Skeletal muscle tissue (tissue), 3 donors: ENCODE measurements at regions not wholly inside any gene's neighbourhood (a gene's known extent, or its start where the extent isn't known, plus 50 kb on each side); places are given as distances from the start of the nearest gene placed in this dataset.

Experiments
- H3K27ac ChIP-seq: one replicate; pipeline ENCODE4 v1.7.0; 2013; ENCODE audit warnings: mild to moderate bottlenecking, low read depth, low read length, inconsistent platforms
- H3K27me3 ChIP-seq, 3 donors: one replicate each; pipeline ENCODE4 v1.7.0; 2013; ENCODE audit warnings: low read length in 3 of 3; ENCODE audit not compliant: control insufficient read depth in 3 of 3, insufficient read depth in 3 of 3
- H3K36me3 ChIP-seq, 3 donors: one replicate each; pipeline ENCODE4 v1.7.0; 2013; ENCODE audit warnings: low read length in 3 of 3; ENCODE audit not compliant: control insufficient read depth in 3 of 3, insufficient read depth in 3 of 3
- H3K4me1 ChIP-seq, 3 donors: one replicate each; pipeline ENCODE4 v1.7.0; 2013; ENCODE audit warnings: low read length in 3 of 3, mild to moderate bottlenecking in 3 of 3; ENCODE audit not compliant: control insufficient read depth in 3 of 3, insufficient read depth in 3 of 3
- H3K4me3 ChIP-seq, 3 donors: one replicate each; pipeline ENCODE4 v1.7.0; 2013; ENCODE audit warnings: low read length in 3 of 3
- H3K9ac ChIP-seq, 3 donors: one replicate each; pipeline ENCODE4 v1.7.0; 2013; ENCODE audit warnings: low read length in 3 of 3, mild to moderate bottlenecking in 3 of 3, moderate library complexity in 2 of 3, low read depth in 1 of 3
- H3K9me3 ChIP-seq, 3 donors: one replicate each; pipeline ENCODE4 v1.7.0; 2013; ENCODE audit warnings: low read length in 3 of 3; ENCODE audit not compliant: control insufficient read depth in 3 of 3
- donor health status: Osteomylitis.

GRCh38 chr4:33031328-33031727 lies 2311.2 kb downstream of the PCDH7 start:
- H3K4me1 ChIP-seq: no peaks in the 10 kb centered on the region
- H3K9ac ChIP-seq: no peak overlapping the region
- no peaks in the 10 kb centered on the region for H3K36me3 ChIP-seq
- no peaks in the 10 kb centered on the region for H3K9me3 ChIP-seq
- H3K4me3 ChIP-seq: no peak overlapping the region
- no peak overlapping the region for H3K27ac ChIP-seq
- no peaks in the 10 kb centered on the region for H3K27me3 ChIP-seq

GRCh38 chr4:33037464-33037863 lies 2317.3 kb downstream of the PCDH7 start:
- no peak overlapping the region for H3K27ac ChIP-seq
- no peaks in the 10 kb centered on the region for H3K9me3 ChIP-seq
- no peak overlapping the region for H3K4me3 ChIP-seq
- no peaks in the 10 kb centered on the region for H3K36me3 ChIP-seq
- no peak overlapping the region for H3K9ac ChIP-seq
- no peaks in the 10 kb centered on the region for H3K4me1 ChIP-seq
- no peaks in the 10 kb centered on the region for H3K27me3 ChIP-seq

GRCh38 chr4:33045334-33045733 lies 2325.2 kb downstream of the PCDH7 start:
- no peaks in the 10 kb centered on the region for H3K4me1 ChIP-seq

GRCh38 chr4:33052241-33052640 lies 2332.1 kb downstream of the PCDH7 start:
- Histone ChIP-seq H3K4me1 (no peaks in the 10 kb centered on the region), H3K27ac (no peak overlapping the region), H3K4me3 (no peak overlapping the region), H3K36me3 (no peaks in the 10 kb centered on the region), H3K9me3 (no peaks in the 10 kb centered on the region), H3K9ac (no peak overlapping the region), H3K27me3 (no peaks in the 10 kb centered on the region)

More at GRCh38 chr4:33045334-33045733, 2325.2 kb downstream of the PCDH7 start:
- Histone ChIP-seq H3K27ac (no peak overlapping the region), H3K36me3 (no peaks in the 10 kb centered on the region), H3K9me3 (no peaks in the 10 kb centered on the region), H3K4me3 (no peak overlapping the region), H3K27me3 (no peaks in the 10 kb centered on the region), H3K9ac (no peak overlapping the region)

- Histone ChIP-seq H3K27me3 (no peaks in the 10 kb centered on the region), H3K9ac (no peak overlapping the region), H3K4me3 (no peak overlapping the region), H3K36me3 (no peaks in the 10 kb centered on the region), H3K27ac (no peak overlapping the region), H3K4me1 (no peaks in the 10 kb centered on the region), H3K9me3 (no peaks in the 10 kb centered on the region)
These were observed 2334.0 kb downstream of the PCDH7 start for GRCh38 chr4:33054161-33054560.

- Histone ChIP-seq H3K27ac (no peak overlapping the region), H3K4me3 (no peak overlapping the region), H3K9me3 (no peaks in the 10 kb centered on the region), H3K36me3 (no peaks in the 10 kb centered on the region), H3K4me1 (no peaks in the 10 kb centered on the region), H3K9ac (no peak overlapping the region), H3K27me3 (no peaks in the 10 kb centered on the region)
These were observed 2334.6 kb downstream of the PCDH7 start for GRCh38 chr4:33054656-33055196.

- H3K4me3 ChIP-seq: no peak overlapping the region
These were observed 2337.6 kb downstream of the PCDH7 start for GRCh38 chr4:33057736-33058135.

GRCh38 chr4:33058998-33059397 lies 2338.8 kb downstream of the PCDH7 start:
- Histone ChIP-seq H3K9me3 (no peaks in the 10 kb centered on the region), H3K36me3 (no peaks in the 10 kb centered on the region), H3K27me3 (no peaks in the 10 kb centered on the region), H3K9ac (no peak overlapping the region), H3K27ac (no peak overlapping the region), H3K4me1 (no peaks in the 10 kb centered on the region), H3K4me3 (no peak overlapping the region)

More at GRCh38 chr4:33057736-33058135, 2337.6 kb downstream of the PCDH7 start:
- H3K27me3 ChIP-seq: no peaks in the 10 kb centered on the region
- no peaks in the 10 kb centered on the region for H3K9me3 ChIP-seq
- no peak overlapping the region for H3K9ac ChIP-seq
- no peaks in the 10 kb centered on the region for H3K4me1 ChIP-seq
- no peaks in the 10 kb centered on the region for H3K36me3 ChIP-seq
- H3K27ac ChIP-seq: no peak overlapping the region

- no peak overlapping the region for H3K27ac ChIP-seq
- no peak overlapping the region for H3K9ac ChIP-seq
- H3K4me1 ChIP-seq: no peaks in the 10 kb centered on the region
- H3K27me3 ChIP-seq: no peaks in the 10 kb centered on the region
- H3K9me3 ChIP-seq: no peaks in the 10 kb centered on the region
- no peak overlapping the region for H3K4me3 ChIP-seq
- no peaks in the 10 kb centered on the region for H3K36me3 ChIP-seq
These were observed 2340.7 kb downstream of the PCDH7 start for GRCh38 chr4:33060674-33061542.

- no peaks in the 10 kb centered on the region for H3K9me3 ChIP-seq
- no peak overlapping the region for H3K27ac ChIP-seq
- no peak overlapping the region for H3K9ac ChIP-seq
- no peak overlapping the region for H3K4me3 ChIP-seq
- H3K27me3 ChIP-seq: no peaks in the 10 kb centered on the region
- H3K4me1 ChIP-seq: no peaks in the 10 kb centered on the region
- no peaks in the 10 kb centered on the region for H3K36me3 ChIP-seq
These were observed 2341.6 kb downstream of the PCDH7 start for GRCh38 chr4:33061727-33062126.
